Right lung (tissue), 2 donors: ENCODE measurements at regions not wholly inside any gene's neighbourhood (a gene's known extent, or its start where the extent isn't known, plus 50 kb on each side); places are given as distances from the start of the nearest gene placed in this dataset.

Experiments used
- DNase-seq, 2 donors: peaks; one replicate each; pipeline ENCODE4 v3.0.0-alpha.2; 2013

GRCh38 chr7:153383781-153384180 is 624.2 kb downstream of the ACTR3B start:
- no peak for DNase-seq

GRCh38 chr7:153385502-153385901 is 626.0 kb downstream of the ACTR3B start:
- no peak for DNase-seq

GRCh38 chr7:153386556-153386955 is 627.0 kb downstream of the ACTR3B start:
- DNase-seq = no peak

- no peak for DNase-seq
Measured at GRCh38 chr7:153388611-153389010, 629.1 kb downstream of the ACTR3B start.

GRCh38 chr7:153389261-153389660 is 629.7 kb downstream of the ACTR3B start:
- DNase-seq = no peak

GRCh38 chr7:153390955-153391354 is 631.4 kb downstream of the ACTR3B start:
- no peak for DNase-seq

- no peak for DNase-seq
Measured at GRCh38 chr7:153392726-153393125, 633.2 kb downstream of the ACTR3B start.

GRCh38 chr7:153393666-153394065 is 634.1 kb downstream of the ACTR3B start:
- DNase-seq = no peak

GRCh38 chr7:153396475-153396874 is 636.9 kb downstream of the ACTR3B start:
- DNase-seq = no peak

- no peak for DNase-seq
Measured at GRCh38 chr7:153397459-153397858, 637.9 kb downstream of the ACTR3B start.

GRCh38 chr7:153397906-153398305 is 638.4 kb downstream of the ACTR3B start:
- DNase-seq = no peak

- DNase-seq = no peak
Measured at GRCh38 chr7:153398370-153398769, 638.8 kb downstream of the ACTR3B start.

- DNase-seq = no peak
Measured at GRCh38 chr7:153398789-153399553, 639.4 kb downstream of the ACTR3B start.

GRCh38 chr7:153399554-153399940 is 640.0 kb downstream of the ACTR3B start:
- DNase-seq = no peak

- DNase-seq = no peak
Measured at GRCh38 chr7:153400735-153401593, 641.4 kb downstream of the ACTR3B start.

GRCh38 chr7:153401795-153402720 is 642.5 kb downstream of the ACTR3B start:
- DNase-seq = no peak

GRCh38 chr7:153402721-153403541 is 643.4 kb downstream of the ACTR3B start:
- DNase-seq = no peak

GRCh38 chr7:153404124-153404523 is 644.6 kb downstream of the ACTR3B start:
- no peak for DNase-seq

GRCh38 chr7:153404781-153405279 is 645.3 kb downstream of the ACTR3B start:
- DNase-seq = no peak

- DNase-seq = no peak
Measured at GRCh38 chr7:153405704-153406485, 646.3 kb upstream of the DPP6 start.
